ENCODE measurements at regions not wholly inside any gene's neighbourhood (a gene's known extent, or its start where the extent isn't known, plus 50 kb on each side); places are given as distances from the start of the nearest gene placed in this dataset.

DNA sequence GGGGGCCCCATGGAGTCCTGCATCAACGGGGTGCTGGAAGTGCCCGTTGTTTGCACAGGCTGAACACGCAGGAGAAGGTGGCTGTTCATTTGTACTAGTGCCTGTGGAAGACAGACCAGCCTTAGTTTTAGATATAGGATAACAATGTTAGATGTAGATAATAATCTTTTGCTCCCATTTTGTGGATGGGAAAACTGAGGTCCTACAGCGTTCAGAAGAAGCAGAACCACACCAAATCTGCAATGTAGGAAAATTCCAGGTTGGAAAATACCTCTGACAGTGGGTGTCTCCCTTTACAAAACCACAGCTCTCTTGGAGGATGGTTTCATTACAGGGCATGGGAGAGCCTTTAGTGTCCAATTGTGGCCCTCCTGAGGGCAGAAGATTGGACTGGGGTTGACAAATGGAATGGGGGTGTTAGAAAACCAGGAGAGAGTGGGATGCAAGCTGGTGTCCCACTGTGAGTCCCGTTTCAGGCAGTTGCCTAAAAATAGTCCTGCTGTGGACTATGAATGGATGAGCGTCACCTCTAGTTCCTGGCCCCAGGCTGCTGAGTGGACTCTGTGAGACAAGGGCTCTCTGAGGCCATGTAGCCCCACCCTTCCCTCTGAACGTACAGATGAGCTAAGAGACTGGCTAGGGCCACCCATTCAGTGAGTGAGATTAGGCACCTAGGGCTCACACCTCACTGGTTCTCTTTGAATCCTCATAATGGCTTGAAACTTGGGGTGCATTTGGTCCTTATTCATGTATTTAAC is 508.8 kb downstream of the MN1 start:
- Histone ChIP-seq H3K4me3 (no peak overlapping the region), H3K27me3 (no peaks in the 10 kb centered on the region), H3K9me3 (no peaks in the 10 kb centered on the region), H3K4me1 (no peaks in the 10 kb centered on the region), H3K36me3 (no peaks in the 10 kb centered on the region), H3K27ac (no peak overlapping the region)
- TF ChIP-seq POLR2A (IDR thresholded peaks at IDR 0.05) = no peak
- TF ChIP-seq, protein P1, sequence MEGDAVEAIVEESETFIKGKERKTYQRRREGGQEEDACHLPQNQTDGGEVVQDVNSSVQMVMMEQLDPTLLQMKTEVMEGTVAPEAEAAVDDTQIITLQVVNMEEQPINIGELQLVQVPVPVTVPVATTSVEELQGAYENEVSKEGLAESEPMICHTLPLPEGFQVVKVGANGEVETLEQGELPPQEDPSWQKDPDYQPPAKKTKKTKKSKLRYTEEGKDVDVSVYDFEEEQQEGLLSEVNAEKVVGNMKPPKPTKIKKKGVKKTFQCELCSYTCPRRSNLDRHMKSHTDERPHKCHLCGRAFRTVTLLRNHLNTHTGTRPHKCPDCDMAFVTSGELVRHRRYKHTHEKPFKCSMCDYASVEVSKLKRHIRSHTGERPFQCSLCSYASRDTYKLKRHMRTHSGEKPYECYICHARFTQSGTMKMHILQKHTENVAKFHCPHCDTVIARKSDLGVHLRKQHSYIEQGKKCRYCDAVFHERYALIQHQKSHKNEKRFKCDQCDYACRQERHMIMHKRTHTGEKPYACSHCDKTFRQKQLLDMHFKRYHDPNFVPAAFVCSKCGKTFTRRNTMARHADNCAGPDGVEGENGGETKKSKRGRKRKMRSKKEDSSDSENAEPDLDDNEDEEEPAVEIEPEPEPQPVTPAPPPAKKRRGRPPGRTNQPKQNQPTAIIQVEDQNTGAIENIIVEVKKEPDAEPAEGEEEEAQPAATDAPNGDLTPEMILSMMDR (IDR thresholded peaks at IDR 0.05) = no peak
- no peak for DNase-seq

DNA sequence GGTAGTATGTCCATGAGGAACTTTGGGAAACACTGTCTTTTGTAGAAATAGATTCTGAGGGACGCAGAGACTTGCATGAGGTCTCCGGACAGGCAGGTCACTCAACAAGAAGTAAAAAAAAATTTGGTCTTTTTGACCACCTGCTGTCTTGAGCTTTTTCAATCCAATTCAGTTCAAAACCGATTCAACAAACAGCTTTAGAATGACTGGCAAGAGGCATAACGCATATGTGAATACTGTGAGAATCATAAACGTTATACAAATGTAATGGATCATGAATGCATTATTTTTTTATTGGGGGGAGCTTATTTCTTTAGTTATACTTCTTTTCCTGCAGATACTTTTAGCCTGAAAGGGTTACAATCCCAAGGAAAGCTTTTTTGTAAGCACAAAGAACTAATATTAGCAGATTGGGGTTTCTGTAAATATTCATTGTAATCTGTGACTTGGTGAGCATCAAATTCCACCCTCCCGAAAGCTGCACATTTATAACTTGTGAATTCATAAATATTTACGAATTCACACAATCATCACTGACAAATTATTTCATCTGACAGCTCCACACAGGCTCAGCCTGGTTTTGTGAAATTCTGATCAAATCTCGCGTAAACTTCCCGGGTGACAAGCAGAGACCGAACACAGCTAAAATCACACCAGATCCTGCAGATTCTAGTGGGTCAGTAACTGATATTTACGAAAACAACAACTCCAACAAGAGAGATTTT is 507.7 kb downstream of the MN1 start:
- no peak overlapping the region for H3K27ac ChIP-seq
- H3K4me3 ChIP-seq = no peak overlapping the region
- no peaks in the 10 kb centered on the region for H3K4me1 ChIP-seq
- DNase-seq = no peak
- TF ChIP-seq, protein P1 (IDR thresholded peaks at IDR 0.05) = no peak
- no peak for TF ChIP-seq POLR2A (IDR thresholded peaks at IDR 0.05)
- H3K27me3 ChIP-seq = no peaks in the 10 kb centered on the region
- H3K36me3 ChIP-seq = no peaks in the 10 kb centered on the region
- no peaks in the 10 kb centered on the region for H3K9me3 ChIP-seq

DNA sequence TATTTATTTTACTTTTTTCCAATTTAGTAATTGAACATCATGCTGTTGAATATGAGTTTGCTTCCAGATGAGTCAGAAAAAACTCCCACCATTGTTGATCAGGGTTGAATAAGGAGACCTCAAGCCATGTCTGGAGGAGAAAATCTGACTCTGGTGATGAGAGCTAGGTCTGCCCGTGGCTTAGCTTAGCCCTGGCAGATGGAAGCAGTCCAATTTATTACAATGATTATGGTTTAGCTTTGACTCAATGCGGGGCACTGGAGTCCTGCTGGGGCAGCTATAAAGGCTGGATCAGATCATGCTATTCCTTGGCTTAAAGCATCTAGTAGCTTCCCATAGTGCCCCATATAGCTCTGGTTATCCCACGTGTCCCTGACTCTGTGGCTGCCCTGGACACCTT is 506.5 kb downstream of the MN1 start:
- no peaks in the 10 kb centered on the region for H3K27me3 ChIP-seq
- no peaks in the 10 kb centered on the region for H3K36me3 ChIP-seq

DNA sequence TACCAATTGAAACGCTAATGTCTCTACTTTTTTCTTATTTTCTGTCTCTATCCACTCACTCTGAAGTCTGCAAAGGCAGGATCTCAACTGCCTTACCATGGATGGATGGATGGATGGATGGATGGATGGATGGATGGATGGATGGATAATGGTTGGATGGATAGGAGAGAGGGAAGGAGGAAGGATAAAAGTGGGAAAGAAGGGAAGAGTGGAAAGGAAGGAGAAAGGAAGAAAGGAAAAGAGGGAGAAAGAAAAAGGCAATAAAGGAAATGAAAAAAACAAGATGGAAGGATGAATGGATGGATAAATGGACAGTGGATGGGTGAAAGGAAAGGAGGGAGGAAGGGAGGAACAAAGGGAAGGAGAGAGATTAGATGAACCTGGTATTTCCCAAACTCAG is 506.0 kb downstream of the MN1 start:
- TF ChIP-seq POLR2A (IDR thresholded peaks at IDR 0.05) = no peak
- TF ChIP-seq, protein P1 (IDR thresholded peaks at IDR 0.05) = no peak
- Histone ChIP-seq H3K4me1 (no peaks in the 10 kb centered on the region), H3K27ac (no peak overlapping the region), H3K36me3 (no peaks in the 10 kb centered on the region), H3K9me3 (no peaks in the 10 kb centered on the region), H3K27me3 (no peaks in the 10 kb centered on the region), H3K4me3 (no peak overlapping the region)
- DNase-seq = no peak

More for the DNA sequence above, 506.5 kb downstream of the MN1 start:
- Histone ChIP-seq H3K4me1 (no peaks in the 10 kb centered on the region), H3K9me3 (no peaks in the 10 kb centered on the region), H3K27ac (no peak overlapping the region), H3K4me3 (no peak overlapping the region)
- TF ChIP-seq, protein P1 (IDR thresholded peaks at IDR 0.05) = no peak
- no peak for DNase-seq

DNA sequence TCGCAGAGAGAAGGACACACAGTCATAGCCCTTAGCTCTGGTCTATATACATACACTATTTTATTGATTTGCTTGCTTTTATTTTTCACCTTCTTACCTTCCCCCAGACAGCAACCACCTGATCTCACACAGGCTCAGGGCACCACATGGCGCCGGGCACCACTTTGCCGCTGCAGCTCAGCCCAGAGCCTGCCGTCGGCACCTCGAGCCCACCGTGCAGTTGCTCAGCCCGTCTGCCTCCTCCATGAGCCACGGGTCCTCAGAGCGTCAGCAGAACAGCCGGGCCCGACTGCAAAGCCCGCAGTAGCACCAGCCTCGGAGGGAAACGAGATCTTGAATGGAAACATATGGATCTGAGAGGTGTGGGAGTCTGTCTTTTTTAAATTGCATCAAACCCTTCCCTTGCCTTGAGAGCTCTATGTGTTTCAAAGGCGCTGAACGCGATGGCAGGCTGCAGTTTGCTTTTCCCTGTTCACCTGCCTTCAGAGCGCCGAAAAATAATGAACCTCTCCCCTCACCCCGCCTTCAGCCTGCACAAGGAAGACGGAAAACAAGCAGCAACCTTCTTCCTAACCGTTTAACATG is 505.4 kb downstream of the MN1 start:
- no peaks in the 10 kb centered on the region for H3K9me3 ChIP-seq
- DNase-seq = no peak
- H3K27ac ChIP-seq = no peak overlapping the region
- H3K4me3 ChIP-seq = no peak overlapping the region
- H3K36me3 ChIP-seq = no peaks in the 10 kb centered on the region
- H3K27me3 ChIP-seq = no peaks in the 10 kb centered on the region
- no peaks in the 10 kb centered on the region for H3K4me1 ChIP-seq
- TF ChIP-seq POLR2A (IDR thresholded peaks at IDR 0.05) = no peak
- TF ChIP-seq, protein P1 (IDR thresholded peaks at IDR 0.05) = no peak

Measured in Peyer's patch (tissue), 4 donors.